ENCODE measurements at regions not wholly inside any gene's neighbourhood (a gene's known extent, or its start where the extent isn't known, plus 50 kb on each side); places are given as distances from the start of the nearest gene placed in this dataset.

GRCh38 chr11:95584589-95584988, 205.0 kb downstream of the FAM76B start:
- Mint-ChIP-seq H3K27me3 (no peaks in the 10 kb centered on the region), H3K27ac (no peak overlapping the region), H3K4me3 (no peak overlapping the region), H3K36me3 (peaks cover 7% of the 10 kb centered on the region), H3K9me3 (peaks cover 11% of the 10 kb centered on the region), H3K4me1 (peaks cover 4% of the 10 kb centered on the region)
- no peak for ATAC-seq (ENCODE audit: low read depth)
- DNase-seq: no peak
- POLR2A ChIA-PET: no interaction called here

- DNase-seq: no peak
- H3K27ac Mint-ChIP-seq: no peak overlapping the region
- H3K9me3 Mint-ChIP-seq: peaks cover 11% of the 10 kb centered on the region
- peaks cover 4% of the 10 kb centered on the region for H3K4me1 Mint-ChIP-seq
- H3K27me3 Mint-ChIP-seq: no peaks in the 10 kb centered on the region
- peaks cover 7% of the 10 kb centered on the region for H3K36me3 Mint-ChIP-seq
- ATAC-seq (ENCODE audit: low read depth): no peak
- POLR2A ChIA-PET: no interaction called here
- H3K4me3 Mint-ChIP-seq: no peak overlapping the region
Measured at GRCh38 chr11:95584180-95584579, 205.4 kb downstream of the FAM76B start.

GRCh38 chr11:95577716-95578460, 211.7 kb downstream of the FAM76B start:
- H3K4me1 Mint-ChIP-seq: no peaks in the 10 kb centered on the region
- no peak overlapping the region for H3K27ac Mint-ChIP-seq
- no peak overlapping the region for H3K4me3 Mint-ChIP-seq
- peaks cover 3% of the 10 kb centered on the region for H3K36me3 Mint-ChIP-seq
- no peak for ATAC-seq (ENCODE audit: low read depth)
- POLR2A ChIA-PET: no interaction called here
- peaks cover 6% of the 10 kb centered on the region for H3K9me3 Mint-ChIP-seq
- DNase-seq: no peak
- peaks cover 1% of the 10 kb centered on the region for H3K27me3 Mint-ChIP-seq

- POLR2A ChIA-PET: no interaction called here
- Mint-ChIP-seq H3K27me3 (peaks cover 2% of the 10 kb centered on the region), H3K27ac (no peak overlapping the region), H3K9me3 (peaks cover 2% of the 10 kb centered on the region), H3K4me1 (no peaks in the 10 kb centered on the region), H3K36me3 (peaks cover 1% of the 10 kb centered on the region), H3K4me3 (no peak overlapping the region)
- ATAC-seq (ENCODE audit: low read depth) (no peak), DNase-seq (no peak)
Measured at GRCh38 chr11:95576146-95576845, 213.3 kb downstream of the FAM76B start.

GRCh38 chr11:95575517-95575916, 214.1 kb downstream of the FAM76B start:
- Mint-ChIP-seq H3K27ac (no peak overlapping the region), H3K4me3 (no peak overlapping the region), H3K9me3 (no peaks in the 10 kb centered on the region), H3K36me3 (peaks cover 2% of the 10 kb centered on the region), H3K4me1 (no peaks in the 10 kb centered on the region), H3K27me3 (peaks cover 2% of the 10 kb centered on the region)
- no peak for DNase-seq
- POLR2A ChIA-PET: no interaction called here
- ATAC-seq (ENCODE audit: low read depth): no peak

- Mint-ChIP-seq H3K36me3 (peaks cover 9% of the 10 kb centered on the region), H3K4me1 (no peaks in the 10 kb centered on the region), H3K27ac (no peak overlapping the region), H3K4me3 (no peak overlapping the region), H3K9me3 (peaks cover 8% of the 10 kb centered on the region), H3K27me3 (peaks cover 2% of the 10 kb centered on the region)
- DNase-seq: no peak
- no peak for ATAC-seq (ENCODE audit: low read depth)
- POLR2A ChIA-PET: no interaction called here
Measured at GRCh38 chr11:95571718-95572260, 217.8 kb downstream of the FAM76B start.

GRCh38 chr11:95570845-95571244, 218.7 kb downstream of the FAM76B start:
- Mint-ChIP-seq H3K27ac (no peak overlapping the region), H3K36me3 (peaks cover 9% of the 10 kb centered on the region), H3K4me1 (no peaks in the 10 kb centered on the region), H3K4me3 (no peak overlapping the region), H3K27me3 (peaks cover 2% of the 10 kb centered on the region), H3K9me3 (peaks cover 8% of the 10 kb centered on the region)
- POLR2A ChIA-PET: no interaction called here
- ATAC-seq (ENCODE audit: low read depth) (no peak), DNase-seq (no peak)

GRCh38 chr11:95569207-95569606, 220.4 kb downstream of the FAM76B start:
- Mint-ChIP-seq H3K4me1 (no peaks in the 10 kb centered on the region), H3K27me3 (peaks cover 2% of the 10 kb centered on the region), H3K27ac (no peak overlapping the region), H3K36me3 (peaks cover 9% of the 10 kb centered on the region), H3K4me3 (no peak overlapping the region), H3K9me3 (peaks cover 8% of the 10 kb centered on the region)
- POLR2A ChIA-PET: no interaction called here
- DNase-seq: no peak
- no peak for ATAC-seq (ENCODE audit: low read depth)

- H3K27me3 Mint-ChIP-seq: peaks cover 2% of the 10 kb centered on the region
- peaks cover 8% of the 10 kb centered on the region for H3K9me3 Mint-ChIP-seq
- POLR2A ChIA-PET: no interaction called here
- no peak overlapping the region for H3K4me3 Mint-ChIP-seq
- H3K27ac Mint-ChIP-seq: no peak overlapping the region
- ATAC-seq (ENCODE audit: low read depth) (no peak), DNase-seq (no peak)
- peaks cover 1% of the 10 kb centered on the region for H3K4me1 Mint-ChIP-seq
- H3K36me3 Mint-ChIP-seq: peaks cover 9% of the 10 kb centered on the region
Measured at GRCh38 chr11:95568281-95568680, 221.3 kb downstream of the FAM76B start.

GRCh38 chr11:95567685-95568084, 221.9 kb downstream of the FAM76B start:
- Mint-ChIP-seq H3K4me1 (peaks cover 1% of the 10 kb centered on the region), H3K9me3 (peaks cover 8% of the 10 kb centered on the region), H3K27me3 (no peaks in the 10 kb centered on the region), H3K27ac (no peak overlapping the region), H3K36me3 (peaks cover 10% of the 10 kb centered on the region), H3K4me3 (no peak overlapping the region)
- no peak for DNase-seq
- no peak for ATAC-seq (ENCODE audit: low read depth)
- POLR2A ChIA-PET: no interaction called here

- Mint-ChIP-seq H3K27me3 (peaks cover 3% of the 10 kb centered on the region), H3K9me3 (peaks cover 8% of the 10 kb centered on the region), H3K27ac (no peak overlapping the region), H3K36me3 (peaks cover 12% of the 10 kb centered on the region), H3K4me1 (peaks cover 1% of the 10 kb centered on the region), H3K4me3 (no peak overlapping the region)
- ATAC-seq (ENCODE audit: low read depth) (no peak), DNase-seq (no peak)
- POLR2A ChIA-PET: no interaction called here
Measured at GRCh38 chr11:95566211-95566610, 223.4 kb downstream of the FAM76B start.

- Mint-ChIP-seq H3K4me1 (peaks cover 1% of the 10 kb centered on the region), H3K27ac (no peak overlapping the region), H3K4me3 (no peak overlapping the region), H3K36me3 (peaks cover 11% of the 10 kb centered on the region), H3K9me3 (peaks cover 8% of the 10 kb centered on the region), H3K27me3 (peaks cover 7% of the 10 kb centered on the region)
- DNase-seq (no peak), ATAC-seq (ENCODE audit: low read depth) (no peak)
- POLR2A ChIA-PET: no interaction called here
Measured at GRCh38 chr11:95565724-95566141, 223.8 kb downstream of the FAM76B start.

- DNase-seq (no peak), ATAC-seq (ENCODE audit: low read depth) (no peak)
- Mint-ChIP-seq H3K27me3 (peaks cover 7% of the 10 kb centered on the region), H3K4me1 (peaks cover 1% of the 10 kb centered on the region), H3K27ac (no peak overlapping the region), H3K4me3 (no peak overlapping the region), H3K9me3 (peaks cover 3% of the 10 kb centered on the region), H3K36me3 (peaks cover 3% of the 10 kb centered on the region)
- POLR2A ChIA-PET: no interaction called here
Measured at GRCh38 chr11:95563859-95564258, 225.7 kb downstream of the FAM76B start.

- peaks cover under 1% of the 10 kb centered on the region for H3K9me3 Mint-ChIP-seq
- POLR2A ChIA-PET: no interaction called here
- H3K36me3 Mint-ChIP-seq: peaks cover 6% of the 10 kb centered on the region
- no peak overlapping the region for H3K27ac Mint-ChIP-seq
- DNase-seq (no peak), ATAC-seq (ENCODE audit: low read depth) (no peak)
- H3K4me3 Mint-ChIP-seq: no peak overlapping the region
- peaks cover 1% of the 10 kb centered on the region for H3K4me1 Mint-ChIP-seq
- H3K27me3 Mint-ChIP-seq: peaks cover 7% of the 10 kb centered on the region
Measured at GRCh38 chr11:95563173-95563572, 226.4 kb downstream of the FAM76B start.
